Smooth muscle cell (in vitro differentiated cells): ENCODE measurements at regions not wholly inside any gene's neighbourhood (a gene's known extent, or its start where the extent isn't known, plus 50 kb on each side); places are given as distances from the start of the nearest gene placed in this dataset.

ENCODE experiments used
- DNase-seq: peaks from one replicate; lab custom pipeline; 2025; ENCODE audit not compliant: unreplicated experiment; lab: John Stamatoyannopoulos, UW
- H2AFZ ChIP-seq: fragments of 200-600 bp; sonication (generic); 2 replicates; pipeline ENCODE4 v1.6.0; 2016; ENCODE audit warnings: antibody characterized with exemption, low read depth, mild to moderate bottlenecking
- H3F3A ChIP-seq: fragments of 200-600 bp; sonication (generic); 2 replicates; pipeline ENCODE4 v1.6.0; 2017; ENCODE audit warnings: antibody characterized with exemption, low read depth
- H3K27ac ChIP-seq: fragments of 200-600 bp; sonication (generic); 2 replicates; pipeline ENCODE4 v1.5.1; 2016; ENCODE audit warnings: low read depth, mild to moderate bottlenecking
- H3K27me3 ChIP-seq: fragments of 200-600 bp; sonication (generic); 2 replicates; pipeline ENCODE4 v1.6.1; 2016; ENCODE audit warnings: low read depth, mild to moderate bottlenecking
- H3K36me3 ChIP-seq: fragments of 200-600 bp; sonication (generic); 2 replicates; pipeline ENCODE4 v1.5.1; 2016; ENCODE audit warnings: low read depth
- H3K4me1 ChIP-seq: fragments of 200-600 bp; sonication (generic); 2 replicates; pipeline ENCODE4 v1.5.1; 2016; ENCODE audit warnings: low read depth
- H3K4me2 ChIP-seq: fragments of 200-600 bp; sonication (generic); 2 replicates; pipeline ENCODE4 v1.6.0; 2016; ENCODE audit warnings: mild to moderate bottlenecking
- H3K4me3 ChIP-seq: fragments of 200-600 bp; sonication (generic); 2 replicates; pipeline ENCODE4 v1.5.1; 2016; ENCODE audit warnings: mild to moderate bottlenecking
- H3K79me2 ChIP-seq: fragments of 200-600 bp; sonication (generic); 2 replicates; pipeline ENCODE4 v1.6.0; 2016; ENCODE audit warnings: low read depth, mild to moderate bottlenecking
- H3K9ac ChIP-seq: fragments of 200-600 bp; sonication (generic); 2 replicates; pipeline ENCODE4 v1.6.0; 2016; ENCODE audit warnings: low read depth
- H3K9me3 ChIP-seq: fragments of 200-600 bp; sonication (generic); replicated peaks from 2 replicates; pipeline ENCODE4 v1.5.1; 2016; ENCODE audit warnings: low read depth
- H4K20me1 ChIP-seq: fragments of 200-600 bp; sonication (generic); 2 replicates; pipeline ENCODE4 v1.6.0; 2016; ENCODE audit warnings: low read depth
- WGBS: methylation state at CpG from one replicate; pipeline ENCODE4 v1.1.7; 2016; ENCODE audit warnings: low lambda C conversion rate; 5-methylcytosine and 5-hydroxymethylcytosine counted together
- TF ChIP-seq, protein P1 (sequence below): fragments of 200-600 bp; sonication (generic); IDR thresholded peaks from 2 replicates; pipeline ENCODE4 v1.5.1; 2017; ENCODE audit warnings: borderline replicate concordance, mild to moderate bottlenecking, antibody characterized with exemption; ENCODE audit not compliant: insufficient read depth, poor library complexity, severe bottlenecking

GRCh38 chr14:53493320-53493719 lies 340.2 kb upstream of the DDHD1 start:
- H3K4me1 ChIP-seq: peaks cover 9% of the 10 kb centered on the region
- H3K79me2 ChIP-seq: no peaks in the 10 kb centered on the region
- no peaks in the 10 kb centered on the region for H3K9me3 ChIP-seq
- no peaks in the 10 kb centered on the region for H3F3A ChIP-seq
- DNase-seq: no peak
- H3K27me3 ChIP-seq: no peaks in the 10 kb centered on the region
- H3K4me3 ChIP-seq: no peak overlapping the region
- WGBS: 85% methylated on average over 2 of the region's 2 CpGs
- H3K4me2 ChIP-seq: no peak overlapping the region
- H3K27ac ChIP-seq: no peak overlapping the region
- H2AFZ ChIP-seq: no peak overlapping the region
- no peak overlapping the region for H3K9ac ChIP-seq
- no peaks in the 10 kb centered on the region for H4K20me1 ChIP-seq
- TF ChIP-seq, protein P1, sequence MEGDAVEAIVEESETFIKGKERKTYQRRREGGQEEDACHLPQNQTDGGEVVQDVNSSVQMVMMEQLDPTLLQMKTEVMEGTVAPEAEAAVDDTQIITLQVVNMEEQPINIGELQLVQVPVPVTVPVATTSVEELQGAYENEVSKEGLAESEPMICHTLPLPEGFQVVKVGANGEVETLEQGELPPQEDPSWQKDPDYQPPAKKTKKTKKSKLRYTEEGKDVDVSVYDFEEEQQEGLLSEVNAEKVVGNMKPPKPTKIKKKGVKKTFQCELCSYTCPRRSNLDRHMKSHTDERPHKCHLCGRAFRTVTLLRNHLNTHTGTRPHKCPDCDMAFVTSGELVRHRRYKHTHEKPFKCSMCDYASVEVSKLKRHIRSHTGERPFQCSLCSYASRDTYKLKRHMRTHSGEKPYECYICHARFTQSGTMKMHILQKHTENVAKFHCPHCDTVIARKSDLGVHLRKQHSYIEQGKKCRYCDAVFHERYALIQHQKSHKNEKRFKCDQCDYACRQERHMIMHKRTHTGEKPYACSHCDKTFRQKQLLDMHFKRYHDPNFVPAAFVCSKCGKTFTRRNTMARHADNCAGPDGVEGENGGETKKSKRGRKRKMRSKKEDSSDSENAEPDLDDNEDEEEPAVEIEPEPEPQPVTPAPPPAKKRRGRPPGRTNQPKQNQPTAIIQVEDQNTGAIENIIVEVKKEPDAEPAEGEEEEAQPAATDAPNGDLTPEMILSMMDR: no peak
- H3K36me3 ChIP-seq: no peaks in the 10 kb centered on the region

DNA sequence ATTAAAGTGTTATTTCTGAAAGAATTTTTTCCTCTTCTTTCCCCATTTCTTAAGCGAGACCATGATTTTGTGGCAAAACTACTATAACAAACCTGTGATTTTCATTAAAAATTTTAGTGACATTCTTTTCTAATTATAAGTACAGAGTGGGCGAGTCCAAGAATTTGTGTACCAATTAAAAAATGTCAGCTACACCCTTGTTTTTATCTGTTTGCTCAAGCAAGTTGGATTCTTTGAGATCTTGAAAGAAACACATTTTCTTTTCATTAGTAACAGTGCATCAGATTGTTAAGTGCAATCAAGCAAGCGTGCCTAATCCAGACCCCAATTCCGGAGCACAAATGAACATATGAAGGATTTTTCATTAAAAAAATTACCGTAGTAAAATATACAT lies 338.8 kb upstream of the DDHD1 start:
- H3K4me1 ChIP-seq: peaks cover 9% of the 10 kb centered on the region
- H3K27me3 ChIP-seq: no peaks in the 10 kb centered on the region
- TF ChIP-seq, protein P1: no peak
- H4K20me1 ChIP-seq: no peaks in the 10 kb centered on the region
- peak overlapping the region; percentile 38 for H2AFZ ChIP-seq
- 89% methylated on average over 5 of the region's 5 CpGs for WGBS
- H3F3A ChIP-seq: no peaks in the 10 kb centered on the region
- no peak for DNase-seq
- H3K36me3 ChIP-seq: no peaks in the 10 kb centered on the region
- peak overlapping the region; percentile 17 for H3K4me2 ChIP-seq
- no peak overlapping the region for H3K4me3 ChIP-seq
- no peaks in the 10 kb centered on the region for H3K79me2 ChIP-seq
- no peaks in the 10 kb centered on the region for H3K9me3 ChIP-seq
- H3K27ac ChIP-seq: peak overlapping the region; percentile 51
- no peak overlapping the region for H3K9ac ChIP-seq

DNA sequence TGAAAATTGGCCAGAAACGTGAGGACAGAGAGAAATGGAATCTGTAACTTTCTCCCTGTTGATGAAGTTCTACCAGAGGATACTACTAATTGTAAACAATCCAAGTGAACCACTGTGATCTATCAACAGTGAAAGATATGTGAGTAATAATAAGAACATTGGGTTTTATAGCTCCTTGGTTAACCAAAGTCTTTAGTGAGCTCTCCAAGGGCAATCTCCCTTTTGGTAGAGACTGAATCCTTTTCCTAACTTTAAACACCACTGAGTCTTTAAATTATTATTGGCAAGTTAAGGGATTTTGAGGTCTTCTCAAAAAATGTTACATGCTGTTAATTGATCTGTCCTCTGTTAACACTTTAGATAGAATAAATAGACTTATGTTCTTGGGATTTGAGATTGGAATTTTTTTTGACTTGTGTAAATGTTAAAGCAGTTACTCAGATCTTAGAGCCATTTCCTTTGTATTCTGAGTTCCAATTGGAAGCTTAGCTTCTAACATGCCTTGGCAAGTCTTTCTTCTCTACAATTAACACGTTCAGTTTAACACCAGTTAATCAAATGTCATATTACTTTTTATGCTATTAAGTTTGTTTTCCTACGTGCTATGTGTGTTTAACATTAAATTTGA lies 338.2 kb upstream of the DDHD1 start:
- no peak overlapping the region for H3K9ac ChIP-seq
- 57% methylated on average over 3 of the region's 3 CpGs for WGBS
- H3K4me1 ChIP-seq: peaks cover 9% of the 10 kb centered on the region
- no peaks in the 10 kb centered on the region for H3F3A ChIP-seq
- peak overlapping the region; percentile 17 for H3K4me2 ChIP-seq
- DNase-seq: no peak
- no peaks in the 10 kb centered on the region for H3K36me3 ChIP-seq
- peak overlapping the region; percentile 38 for H2AFZ ChIP-seq
- no peaks in the 10 kb centered on the region for H3K79me2 ChIP-seq
- H3K9me3 ChIP-seq: no peaks in the 10 kb centered on the region
- no peaks in the 10 kb centered on the region for H4K20me1 ChIP-seq
- TF ChIP-seq, protein P1: no peak
- H3K27ac ChIP-seq: peak overlapping the region; percentile 51
- H3K27me3 ChIP-seq: no peaks in the 10 kb centered on the region
- H3K4me3 ChIP-seq: no peak overlapping the region

GRCh38 chr14:53478174-53478573 lies 325.1 kb upstream of the DDHD1 start:
- Histone ChIP-seq H3K27me3 (no peaks in the 10 kb centered on the region), H3K4me3 (no peak overlapping the region), H3K36me3 (no peaks in the 10 kb centered on the region), H3K9ac (no peak overlapping the region), H3F3A (no peaks in the 10 kb centered on the region), H3K4me1 (no peaks in the 10 kb centered on the region), H3K27ac (no peak overlapping the region), H4K20me1 (no peaks in the 10 kb centered on the region), H3K79me2 (no peaks in the 10 kb centered on the region), H2AFZ (no peak overlapping the region), H3K9me3 (no peaks in the 10 kb centered on the region), H3K4me2 (no peak overlapping the region)
- no peak for DNase-seq
- WGBS: 84% methylated on average over 1 of the region's 1 CpG
- TF ChIP-seq, protein P1: no peak
